HEK293 (cell line): ENCODE measurements at regions not wholly inside any gene's neighbourhood (a gene's known extent, or its start where the extent isn't known, plus 50 kb on each side); places are given as distances from the start of the nearest gene placed in this dataset.

Experiments
- CTCF ChIP-seq: fragments of 450-650 bp; formaldehyde crosslinking; IDR thresholded peaks from 2 replicates; pipeline ENCODE4 v1.5.1; 2016; ENCODE audit warnings: missing biosample characterization, missing genetic modification characterization
- SETDB1 ChIP-seq: IDR thresholded peaks from one replicate; pipeline ENCODE4 v1.6.1; 2017; ENCODE audit warnings: mild to moderate bottlenecking, low read length, moderate library complexity, mixed read lengths; ENCODE audit not compliant: insufficient read length
- TCF7L2 ChIP-seq: IDR thresholded peaks from 2 replicates; pipeline ENCODE4 v1.6.1; 2011; ENCODE audit warnings: low read depth, mild to moderate bottlenecking, inconsistent platforms, low read length, moderate library complexity, borderline replicate concordance
- ZFP3 ChIP-seq: fragments of 450-650 bp; formaldehyde crosslinking; IDR thresholded peaks from 2 replicates; pipeline ENCODE4 v1.5.1; 2016; ENCODE audit warnings: low read depth, missing biosample characterization, missing genetic modification characterization
- ZNF146 ChIP-seq: fragments of 450-650 bp; formaldehyde crosslinking; IDR thresholded peaks from 2 replicates; pipeline ENCODE4 v1.5.1; 2016; ENCODE audit warnings: missing biosample characterization, missing genetic modification characterization
- ZNF324 ChIP-seq: fragments of 450-650 bp; formaldehyde crosslinking; IDR thresholded peaks from 2 replicates; pipeline ENCODE4 v1.5.1; 2016; ENCODE audit warnings: missing biosample characterization, missing genetic modification characterization
- ZNF600 ChIP-seq: fragments of 450-650 bp; formaldehyde crosslinking; IDR thresholded peaks from 2 replicates; pipeline ENCODE4 v1.5.1; 2016; ENCODE audit warnings: missing biosample characterization, missing genetic modification characterization
- ZNF658 ChIP-seq: fragments of 450-650 bp; formaldehyde crosslinking; IDR thresholded peaks from 2 replicates; pipeline ENCODE4; 2016; ENCODE audit warnings: missing biosample characterization, missing genetic modification characterization
- ZNF660 ChIP-seq: fragments of 450-650 bp; IDR thresholded peaks from 2 replicates; pipeline ENCODE4 v1.5.1; 2018; ENCODE audit warnings: missing biosample characterization, mild to moderate bottlenecking, missing genetic modification characterization
- TF ChIP-seq, protein P1 (sequence below): fragments of 450-650 bp; formaldehyde crosslinking; IDR thresholded peaks from 2 replicates; pipeline ENCODE4 v1.5.1; 2016; ENCODE audit warnings: missing biosample characterization, missing genetic modification characterization
- TF ChIP-seq, protein P2 (sequence below): IDR thresholded peaks from 2 replicates; pipeline ENCODE4 v1.6.1; 2011; ENCODE audit warnings: mild to moderate bottlenecking, low read depth, low read length, borderline replicate concordance
- TF ChIP-seq, protein P3 (sequence below): fragments of 450-650 bp; formaldehyde crosslinking; IDR thresholded peaks from 2 replicates; pipeline ENCODE4 v1.5.1; 2016; ENCODE audit warnings: missing biosample characterization, missing genetic modification characterization

- TF ChIP-seq ZFP3 (tag by site-specific recombination) (no peak), CTCF (no peak), SETDB1 (no peak), ZNF324 (tag by site-specific recombination) (no peak), ZNF660 (tag by site-specific recombination) (no peak), ZNF658 (no peak), ZNF146 (tag by site-specific recombination) (no peak), TCF7L2 (no peak), ZNF600 (tag by site-specific recombination) (no peak)
- TF ChIP-seq, protein P1, sequence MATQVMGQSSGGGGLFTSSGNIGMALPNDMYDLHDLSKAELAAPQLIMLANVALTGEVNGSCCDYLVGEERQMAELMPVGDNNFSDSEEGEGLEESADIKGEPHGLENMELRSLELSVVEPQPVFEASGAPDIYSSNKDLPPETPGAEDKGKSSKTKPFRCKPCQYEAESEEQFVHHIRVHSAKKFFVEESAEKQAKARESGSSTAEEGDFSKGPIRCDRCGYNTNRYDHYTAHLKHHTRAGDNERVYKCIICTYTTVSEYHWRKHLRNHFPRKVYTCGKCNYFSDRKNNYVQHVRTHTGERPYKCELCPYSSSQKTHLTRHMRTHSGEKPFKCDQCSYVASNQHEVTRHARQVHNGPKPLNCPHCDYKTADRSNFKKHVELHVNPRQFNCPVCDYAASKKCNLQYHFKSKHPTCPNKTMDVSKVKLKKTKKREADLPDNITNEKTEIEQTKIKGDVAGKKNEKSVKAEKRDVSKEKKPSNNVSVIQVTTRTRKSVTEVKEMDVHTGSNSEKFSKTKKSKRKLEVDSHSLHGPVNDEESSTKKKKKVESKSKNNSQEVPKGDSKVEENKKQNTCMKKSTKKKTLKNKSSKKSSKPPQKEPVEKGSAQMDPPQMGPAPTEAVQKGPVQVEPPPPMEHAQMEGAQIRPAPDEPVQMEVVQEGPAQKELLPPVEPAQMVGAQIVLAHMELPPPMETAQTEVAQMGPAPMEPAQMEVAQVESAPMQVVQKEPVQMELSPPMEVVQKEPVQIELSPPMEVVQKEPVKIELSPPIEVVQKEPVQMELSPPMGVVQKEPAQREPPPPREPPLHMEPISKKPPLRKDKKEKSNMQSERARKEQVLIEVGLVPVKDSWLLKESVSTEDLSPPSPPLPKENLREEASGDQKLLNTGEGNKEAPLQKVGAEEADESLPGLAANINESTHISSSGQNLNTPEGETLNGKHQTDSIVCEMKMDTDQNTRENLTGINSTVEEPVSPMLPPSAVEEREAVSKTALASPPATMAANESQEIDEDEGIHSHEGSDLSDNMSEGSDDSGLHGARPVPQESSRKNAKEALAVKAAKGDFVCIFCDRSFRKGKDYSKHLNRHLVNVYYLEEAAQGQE: no peak
- TF ChIP-seq, protein P2, sequence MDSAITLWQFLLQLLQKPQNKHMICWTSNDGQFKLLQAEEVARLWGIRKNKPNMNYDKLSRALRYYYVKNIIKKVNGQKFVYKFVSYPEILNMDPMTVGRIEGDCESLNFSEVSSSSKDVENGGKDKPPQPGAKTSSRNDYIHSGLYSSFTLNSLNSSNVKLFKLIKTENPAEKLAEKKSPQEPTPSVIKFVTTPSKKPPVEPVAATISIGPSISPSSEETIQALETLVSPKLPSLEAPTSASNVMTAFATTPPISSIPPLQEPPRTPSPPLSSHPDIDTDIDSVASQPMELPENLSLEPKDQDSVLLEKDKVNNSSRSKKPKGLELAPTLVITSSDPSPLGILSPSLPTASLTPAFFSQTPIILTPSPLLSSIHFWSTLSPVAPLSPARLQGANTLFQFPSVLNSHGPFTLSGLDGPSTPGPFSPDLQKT: no peak
- TF ChIP-seq, protein P3, sequence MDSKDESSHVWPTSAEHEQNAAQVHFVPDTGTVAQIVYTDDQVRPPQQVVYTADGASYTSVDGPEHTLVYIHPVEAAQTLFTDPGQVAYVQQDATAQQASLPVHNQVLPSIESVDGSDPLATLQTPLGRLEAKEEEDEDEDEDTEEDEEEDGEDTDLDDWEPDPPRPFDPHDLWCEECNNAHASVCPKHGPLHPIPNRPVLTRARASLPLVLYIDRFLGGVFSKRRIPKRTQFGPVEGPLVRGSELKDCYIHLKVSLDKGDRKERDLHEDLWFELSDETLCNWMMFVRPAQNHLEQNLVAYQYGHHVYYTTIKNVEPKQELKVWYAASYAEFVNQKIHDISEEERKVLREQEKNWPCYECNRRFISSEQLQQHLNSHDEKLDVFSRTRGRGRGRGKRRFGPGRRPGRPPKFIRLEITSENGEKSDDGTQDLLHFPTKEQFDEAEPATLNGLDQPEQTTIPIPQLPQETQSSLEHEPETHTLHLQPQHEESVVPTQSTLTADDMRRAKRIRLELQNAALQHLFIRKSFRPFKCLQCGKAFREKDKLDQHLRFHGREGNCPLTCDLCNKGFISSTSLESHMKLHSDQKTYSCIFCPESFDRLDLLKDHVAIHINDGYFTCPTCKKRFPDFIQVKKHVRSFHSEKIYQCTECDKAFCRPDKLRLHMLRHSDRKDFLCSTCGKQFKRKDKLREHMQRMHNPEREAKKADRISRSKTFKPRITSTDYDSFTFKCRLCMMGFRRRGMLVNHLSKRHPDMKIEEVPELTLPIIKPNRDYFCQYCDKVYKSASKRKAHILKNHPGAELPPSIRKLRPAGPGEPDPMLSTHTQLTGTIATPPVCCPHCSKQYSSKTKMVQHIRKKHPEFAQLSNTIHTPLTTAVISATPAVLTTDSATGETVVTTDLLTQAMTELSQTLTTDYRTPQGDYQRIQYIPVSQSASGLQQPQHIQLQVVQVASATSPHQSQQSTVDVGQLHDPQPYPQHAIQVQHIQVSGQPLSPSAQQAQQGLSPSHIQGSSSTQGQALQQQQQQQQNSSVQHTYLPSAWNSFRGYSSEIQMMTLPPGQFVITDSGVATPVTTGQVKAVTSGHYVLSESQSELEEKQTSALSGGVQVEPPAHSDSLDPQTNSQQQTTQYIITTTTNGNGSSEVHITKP (tag by site-specific recombination): no peak
Measured at GRCh38 chr5:155628346-155628745, 614.8 kb downstream of the KIF4B start.
